Testis (tissue), 2 donors: ENCODE measurements at regions not wholly inside any gene's neighbourhood (a gene's known extent, or its start where the extent isn't known, plus 50 kb on each side); places are given as distances from the start of the nearest gene placed in this dataset.
"Not testable (repeated sequence)": the region's sequence is repeated elsewhere in the genome, so short reads cannot be mapped to it uniquely, and the experiment has no call there.

Source experiments
- DNase-seq: peaks from one replicate; pipeline ENCODE4 v3.0.0-alpha.2; 2019
- H3K27ac ChIP-seq, 2 donors: fragments of 200-600 bp; sonication (generic); one replicate each; pipeline ENCODE4 v1.5.1; 2019
- H3K27me3 ChIP-seq: fragments of 200-600 bp; sonication (generic); one replicate; pipeline ENCODE4 v1.5.1; 2019
- H3K36me3 ChIP-seq: fragments of 200-600 bp; sonication (generic); one replicate; pipeline ENCODE4 v1.5.1; 2017; ENCODE audit warnings: low read depth; ENCODE audit errors: missing control alignments
- H3K4me1 ChIP-seq: fragments of 200-600 bp; sonication (generic); one replicate; pipeline ENCODE4 v1.5.1; 2019
- H3K4me3 ChIP-seq, 2 donors: fragments of 200-600 bp; sonication (generic); one replicate each; pipeline ENCODE4 v1.5.1; 2017 to 2019
- H3K9me3 ChIP-seq: fragments of 200-600 bp; sonication (generic); one replicate; pipeline ENCODE4 v1.5.1; 2017
- POLR2A ChIP-seq: fragments of 450-650 bp; IDR thresholded peaks from one replicate; pipeline ENCODE4 v1.6.1; 2017; ENCODE audit warnings: antibody characterized with exemption, mild to moderate bottlenecking, moderate library complexity
- WGBS, 2 donors: methylation state at CpG; one replicate each; pipeline ENCODE4 v1.1.5; 2018; 5-methylcytosine and 5-hydroxymethylcytosine counted together
- intact Hi-C: fragments of 100-400 bp; cut with DNase I; formaldehyde crosslinking; loops from one replicate; pipeline ENCODE4 v1.15.1; 2023; ENCODE audit warnings: low total_unique reads
- TF ChIP-seq, protein P1 (sequence below), 3 experiments: fragments of 450-650 bp in 2 of 3; fragments of 200-600 bp in 1 of 3; sonication (generic) in 1 of 3; IDR thresholded peaks; one replicate each; pipeline ENCODE4 v1.5.1; 2016 to 2019; ENCODE audit warnings: antibody characterized with exemption in 3 of 3, mild to moderate bottlenecking in 2 of 3, moderate library complexity in 1 of 3

DNA sequence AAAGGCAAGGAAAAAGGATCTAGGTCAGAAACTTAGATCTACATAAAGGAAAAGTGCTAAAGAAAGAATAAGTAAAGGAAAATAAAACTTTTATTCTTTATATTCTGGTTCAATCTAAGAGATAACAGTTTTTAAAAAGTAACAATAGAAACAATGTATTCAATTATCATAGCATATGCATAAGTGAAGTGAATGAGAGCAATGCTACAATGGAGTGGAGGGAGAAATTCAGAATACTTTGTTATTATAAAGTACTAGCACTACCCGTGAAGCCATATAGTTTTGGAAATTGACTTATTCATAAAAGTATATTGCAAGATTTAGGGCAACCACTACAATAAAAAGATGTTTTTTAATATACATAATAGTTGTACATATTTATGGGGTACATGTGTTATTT is 586.0 kb upstream of the MDGA2 start:
- no peak overlapping the region for H3K27ac ChIP-seq
- intact Hi-C loops = no loop called here
- no peaks in the 10 kb centered on the region for H3K4me1 ChIP-seq
- H3K4me3 ChIP-seq = no peak overlapping the region
- DNase-seq = no peak
- WGBS, 2 donors = 45 to 69% methylated on average over 1 of the region's 1 CpG
- no peaks in the 10 kb centered on the region for H3K27me3 ChIP-seq
- H3K36me3 ChIP-seq = no peaks in the 10 kb centered on the region
- no peaks in the 10 kb centered on the region for H3K9me3 ChIP-seq
- no peak for TF ChIP-seq POLR2A
- TF ChIP-seq, protein P1, sequence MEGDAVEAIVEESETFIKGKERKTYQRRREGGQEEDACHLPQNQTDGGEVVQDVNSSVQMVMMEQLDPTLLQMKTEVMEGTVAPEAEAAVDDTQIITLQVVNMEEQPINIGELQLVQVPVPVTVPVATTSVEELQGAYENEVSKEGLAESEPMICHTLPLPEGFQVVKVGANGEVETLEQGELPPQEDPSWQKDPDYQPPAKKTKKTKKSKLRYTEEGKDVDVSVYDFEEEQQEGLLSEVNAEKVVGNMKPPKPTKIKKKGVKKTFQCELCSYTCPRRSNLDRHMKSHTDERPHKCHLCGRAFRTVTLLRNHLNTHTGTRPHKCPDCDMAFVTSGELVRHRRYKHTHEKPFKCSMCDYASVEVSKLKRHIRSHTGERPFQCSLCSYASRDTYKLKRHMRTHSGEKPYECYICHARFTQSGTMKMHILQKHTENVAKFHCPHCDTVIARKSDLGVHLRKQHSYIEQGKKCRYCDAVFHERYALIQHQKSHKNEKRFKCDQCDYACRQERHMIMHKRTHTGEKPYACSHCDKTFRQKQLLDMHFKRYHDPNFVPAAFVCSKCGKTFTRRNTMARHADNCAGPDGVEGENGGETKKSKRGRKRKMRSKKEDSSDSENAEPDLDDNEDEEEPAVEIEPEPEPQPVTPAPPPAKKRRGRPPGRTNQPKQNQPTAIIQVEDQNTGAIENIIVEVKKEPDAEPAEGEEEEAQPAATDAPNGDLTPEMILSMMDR (IDR thresholded peaks at IDR 0.05) = no peak

DNA sequence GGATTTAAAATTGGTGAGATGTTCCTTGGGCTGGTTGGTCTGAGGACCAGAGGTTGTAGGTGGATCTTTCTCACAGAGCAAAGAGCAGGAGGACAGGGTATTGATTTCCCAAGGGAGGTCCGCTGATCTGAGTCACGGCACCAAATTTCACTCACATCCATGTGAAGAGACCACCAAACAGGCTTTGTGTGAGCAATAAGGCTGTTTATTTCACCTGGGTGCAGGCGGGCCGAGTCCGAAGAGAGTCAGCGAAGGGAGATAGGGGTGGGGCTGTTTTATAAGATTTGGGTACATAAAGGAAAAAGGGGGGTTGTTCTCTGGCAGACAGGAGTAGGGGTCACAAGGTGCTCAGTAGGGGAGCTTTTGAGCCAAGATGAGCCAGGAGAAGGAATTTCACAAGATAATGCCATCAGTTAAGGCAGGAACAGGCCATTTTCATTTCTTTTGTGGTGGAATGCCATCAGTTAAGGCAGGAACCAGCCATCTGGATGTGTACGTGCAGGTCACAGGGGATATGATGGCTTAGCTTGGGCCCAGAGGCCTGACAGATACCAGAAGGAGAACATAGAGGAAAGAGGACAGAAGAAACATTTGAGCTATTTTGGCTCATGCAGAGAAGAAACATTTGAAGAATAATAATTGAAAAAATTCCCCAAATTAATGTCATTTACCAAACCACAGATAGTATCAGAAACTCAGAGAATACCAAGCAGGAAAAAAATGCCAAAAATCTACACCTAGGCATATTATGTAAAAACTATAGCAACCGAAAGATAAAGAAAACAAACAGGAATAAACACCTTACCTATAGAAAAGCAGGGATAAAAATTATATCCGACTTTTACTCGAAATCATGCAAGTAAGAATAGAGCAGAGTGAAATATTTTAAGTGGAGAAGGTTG is 585.2 kb upstream of the MDGA2 start:
- 74 to 91% methylated on average over 10 of the region's 10 CpGs for WGBS, 2 donors

DNA sequence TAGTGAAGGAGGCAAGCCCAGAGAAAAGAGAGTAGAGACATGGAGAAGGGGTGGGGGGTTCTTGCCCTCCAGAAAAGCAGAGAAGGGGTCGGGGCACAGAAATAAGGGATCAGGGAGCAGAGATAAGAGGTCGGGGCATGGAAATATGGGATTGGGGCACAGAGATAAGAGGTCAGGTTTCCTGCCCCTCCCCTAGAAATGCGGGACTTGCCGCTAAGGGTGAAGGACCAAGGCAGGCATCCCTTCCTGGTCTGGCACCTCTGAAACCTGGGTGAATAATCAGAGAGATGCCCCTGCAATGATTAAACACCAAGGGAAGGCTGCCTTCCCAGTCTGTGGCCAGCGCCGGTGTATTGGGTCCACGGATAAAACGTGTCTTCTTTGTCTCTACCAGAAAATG is 584.5 kb upstream of the MDGA2 start:
- H3K4me3 ChIP-seq, DNase-seq, H3K4me1 ChIP-seq, H3K9me3 ChIP-seq, H3K36me3 ChIP-seq, H3K27me3 ChIP-seq, intact Hi-C loops, H3K27ac ChIP-seq: not testable (repeated sequence)
- 86 to 93% methylated on average over 8 of the region's 8 CpGs for WGBS, 2 donors

More for the DNA sequence above, 585.2 kb upstream of the MDGA2 start:
- H3K36me3 ChIP-seq, intact Hi-C loops, H3K4me3 ChIP-seq, DNase-seq, H3K9me3 ChIP-seq, H3K27me3 ChIP-seq, H3K4me1 ChIP-seq, H3K27ac ChIP-seq: not testable (repeated sequence)

DNA sequence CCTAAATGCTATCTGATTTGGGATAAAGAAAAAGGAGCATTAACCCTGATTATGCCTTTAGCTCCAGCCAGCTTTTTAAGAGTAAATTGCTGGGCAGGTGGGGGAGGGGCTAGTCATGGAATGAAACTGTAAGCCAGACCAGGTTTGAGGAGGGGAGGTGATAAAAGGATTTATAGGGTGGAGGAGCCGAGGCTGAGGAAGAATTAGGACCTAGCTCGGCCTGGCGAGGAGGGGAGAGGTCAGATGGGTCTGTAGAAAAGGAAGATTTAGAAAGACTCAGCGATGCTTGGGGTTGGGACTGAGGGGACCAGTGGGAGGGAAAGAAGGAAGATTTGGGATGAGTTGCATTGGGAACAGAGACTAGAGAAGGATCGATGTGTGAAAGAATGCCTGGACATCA is 583.8 kb upstream of the MDGA2 start:
- H3K4me1 ChIP-seq, H3K36me3 ChIP-seq, DNase-seq, intact Hi-C loops, H3K9me3 ChIP-seq, H3K27me3 ChIP-seq, H3K27ac ChIP-seq, H3K4me3 ChIP-seq: not testable (repeated sequence)
- 61 to 68% methylated on average over 5 of the region's 5 CpGs for WGBS, 2 donors

DNA sequence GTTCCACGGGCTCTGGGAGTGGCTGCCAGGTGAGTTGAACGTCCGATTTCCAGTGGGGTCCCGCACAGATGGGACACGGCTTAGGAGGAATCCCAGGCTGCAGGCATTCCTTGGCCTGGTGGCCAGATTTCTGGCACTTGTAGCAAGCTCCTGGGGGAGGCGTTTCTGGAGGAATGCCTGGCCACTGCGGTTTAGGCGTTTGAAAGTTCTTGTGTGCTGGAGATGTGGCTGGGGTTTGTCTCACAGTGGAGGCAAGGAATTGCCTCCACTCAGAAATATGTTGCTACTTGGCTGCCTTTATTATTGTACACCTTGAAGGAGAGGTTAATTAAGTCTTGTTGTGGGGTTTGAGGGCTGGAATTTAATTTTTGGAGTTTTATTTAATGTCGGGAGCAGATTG is 583.3 kb upstream of the MDGA2 start:
- H3K27ac ChIP-seq, intact Hi-C loops, H3K36me3 ChIP-seq, H3K9me3 ChIP-seq, H3K27me3 ChIP-seq, H3K4me3 ChIP-seq, H3K4me1 ChIP-seq, DNase-seq: not testable (repeated sequence)
- 57 to 68% methylated on average over 6 to 9 of the region's 9 CpGs for WGBS, 2 donors

DNA sequence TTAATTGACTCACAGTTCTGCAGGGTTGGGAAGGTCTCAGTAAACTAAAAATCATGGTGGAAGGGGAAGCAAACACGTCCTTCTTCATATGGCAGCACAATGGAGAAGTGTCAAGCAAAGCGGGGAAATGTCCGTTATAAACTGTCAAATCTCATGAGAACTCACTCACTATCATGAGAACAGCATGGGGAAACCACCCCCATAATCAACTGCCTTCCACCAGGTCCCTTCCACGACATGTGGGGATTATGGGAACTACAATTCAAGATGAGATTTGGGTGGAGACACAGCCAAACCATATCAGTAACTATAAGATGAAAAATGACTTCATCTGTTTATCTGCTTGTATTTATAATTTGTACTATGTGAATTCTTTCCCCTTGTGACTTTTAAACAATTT is 577.6 kb upstream of the MDGA2 start:
- no peak for DNase-seq
- Histone ChIP-seq H3K9me3 (no peaks in the 10 kb centered on the region), H3K27me3 (no peaks in the 10 kb centered on the region), H3K4me3 (no peak overlapping the region), H3K27ac (no peak overlapping the region), H3K36me3 (no peaks in the 10 kb centered on the region), H3K4me1 (no peaks in the 10 kb centered on the region)
- no peak for TF ChIP-seq POLR2A
- TF ChIP-seq, protein P1 (IDR thresholded peaks at IDR 0.05) = no peak
- 78 to 80% methylated on average over 4 of the region's 4 CpGs for WGBS, 2 donors
- intact Hi-C loops = no loop called here

DNA sequence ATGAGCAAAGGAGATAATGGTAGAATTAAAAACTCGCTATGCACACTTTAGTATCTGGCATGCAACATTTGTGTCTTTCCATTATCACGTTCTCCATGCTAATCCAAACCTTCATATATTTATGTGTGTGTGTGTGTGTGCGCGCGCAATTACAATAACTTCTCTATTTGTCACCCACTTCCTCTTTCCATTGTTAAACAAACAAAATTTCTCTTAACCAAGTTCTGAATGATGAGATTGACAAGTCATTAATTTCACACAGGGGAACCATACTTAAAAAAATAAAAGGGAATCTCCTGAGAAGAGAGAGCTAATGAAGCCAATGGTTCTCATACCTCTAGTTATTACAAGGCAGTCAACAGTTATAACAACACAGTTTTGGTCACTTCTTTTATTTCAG is 575.9 kb upstream of the MDGA2 start:
- H3K4me1 ChIP-seq = no peaks in the 10 kb centered on the region
- TF ChIP-seq, protein P1 (IDR thresholded peaks at IDR 0.05) = no peak
- TF ChIP-seq POLR2A = no peak
- no peak overlapping the region for H3K4me3 ChIP-seq
- WGBS, 2 donors = 56 to 78% methylated on average over 5 of the region's 5 CpGs
- no peak overlapping the region for H3K27ac ChIP-seq
- no peaks in the 10 kb centered on the region for H3K27me3 ChIP-seq
- H3K36me3 ChIP-seq = no peaks in the 10 kb centered on the region
- H3K9me3 ChIP-seq = no peaks in the 10 kb centered on the region
- intact Hi-C loops = no loop called here
- DNase-seq = no peak
